NAMALWA (cell line): ENCODE measurements at regions not wholly inside any gene's neighbourhood (a gene's known extent, or its start where the extent isn't known, plus 50 kb on each side); places are given as distances from the start of the nearest gene placed in this dataset.

Experiments used
- DNase-seq: peaks from one replicate; pipeline ENCODE4 v3.0.0-alpha.2; 2015; ENCODE audit warnings: low spot score

GRCh38 chrX:16222151-16222550 lies 54.9 kb downstream of the MAGEB17 start:
- DNase-seq, result no peak

GRCh38 chrX:16223385-16223784 lies 56.1 kb downstream of the MAGEB17 start:
- DNase-seq, result no peak

GRCh38 chrX:16239211-16239610 lies 71.9 kb downstream of the MAGEB17 start:
- no peak for DNase-seq

- DNase-seq, result no peak
Measured at GRCh38 chrX:16240231-16240905, 73.1 kb downstream of the MAGEB17 start.

GRCh38 chrX:16240968-16241367 lies 73.7 kb downstream of the MAGEB17 start:
- no peak for DNase-seq

GRCh38 chrX:16250296-16250695 lies 83.0 kb downstream of the MAGEB17 start:
- no peak for DNase-seq

- no peak for DNase-seq
Measured at GRCh38 chrX:16251782-16252181, 84.5 kb downstream of the MAGEB17 start.

- DNase-seq, result no peak
Measured at GRCh38 chrX:16258882-16259281, 91.6 kb downstream of the MAGEB17 start.

GRCh38 chrX:16267431-16267830 lies 100.2 kb downstream of the MAGEB17 start:
- no peak for DNase-seq

GRCh38 chrX:16268206-16268605 lies 100.9 kb downstream of the MAGEB17 start:
- DNase-seq, result no peak

GRCh38 chrX:16278927-16279326 lies 111.6 kb downstream of the MAGEB17 start:
- peak; percentile 5 for DNase-seq

GRCh38 chrX:16282209-16282608 lies 114.9 kb downstream of the MAGEB17 start:
- DNase-seq, result no peak

- no peak for DNase-seq
Measured at GRCh38 chrX:16284842-16285241, 117.6 kb downstream of the MAGEB17 start.

GRCh38 chrX:16290997-16291396 lies 123.7 kb downstream of the MAGEB17 start:
- no peak for DNase-seq

GRCh38 chrX:16300831-16301230 lies 133.6 kb downstream of the MAGEB17 start:
- no peak for DNase-seq

GRCh38 chrX:16304751-16305150 lies 137.5 kb downstream of the MAGEB17 start:
- DNase-seq, result no peak

GRCh38 chrX:16305187-16305586 lies 137.9 kb downstream of the MAGEB17 start:
- DNase-seq, result peak; percentile 1

GRCh38 chrX:16307950-16308349 lies 140.7 kb downstream of the MAGEB17 start:
- DNase-seq, result no peak

GRCh38 chrX:16308773-16309172 lies 141.5 kb downstream of the MAGEB17 start:
- DNase-seq, result no peak

- no peak for DNase-seq
Measured at GRCh38 chrX:16310326-16310725, 143.0 kb downstream of the MAGEB17 start.

GRCh38 chrX:16311671-16312070 lies 144.4 kb downstream of the MAGEB17 start:
- DNase-seq, result no peak

- DNase-seq, result no peak
Measured at GRCh38 chrX:16312761-16313623, 145.7 kb downstream of the MAGEB17 start.

- no peak for DNase-seq
Measured at GRCh38 chrX:16316331-16316730, 149.1 kb downstream of the MAGEB17 start.
